Mesendoderm (in vitro differentiated cells): ENCODE measurements at regions not wholly inside any gene's neighbourhood (a gene's known extent, or its start where the extent isn't known, plus 50 kb on each side); places are given as distances from the start of the nearest gene placed in this dataset.

Experiments
- DNase-seq: peaks from one replicate; pipeline ENCODE4 v3.0.0; 2013
- H2AK5ac ChIP-seq: 2 replicates; pipeline ENCODE4 v1.6.1; 2013; ENCODE audit warnings: low read length, inconsistent platforms
- H2BK120ac ChIP-seq: 2 replicates; pipeline ENCODE4 v1.6.1; 2013; ENCODE audit warnings: low read depth, mild to moderate bottlenecking, low read length, moderate library complexity, mixed read lengths
- H2BK15ac ChIP-seq: replicated peaks from 2 replicates; pipeline ENCODE4 v1.6.1; 2013; ENCODE audit warnings: low read depth, mild to moderate bottlenecking, moderate library complexity
- H2BK5ac ChIP-seq: 2 replicates; pipeline ENCODE4 v1.6.1; 2013; ENCODE audit warnings: low read length, inconsistent platforms
- H3K18ac ChIP-seq: 2 replicates; pipeline ENCODE4 v1.6.1; 2013; ENCODE audit warnings: mild to moderate bottlenecking, low read length, mixed read lengths
- H3K23ac ChIP-seq: one replicate; pipeline ENCODE4 v1.6.1; 2013; ENCODE audit warnings: low read length
- H3K27ac ChIP-seq: 2 replicates; pipeline ENCODE4 v1.5.1; 2013; ENCODE audit warnings: low read depth, mild to moderate bottlenecking, inconsistent platforms, low read length, moderate library complexity
- H3K27me3 ChIP-seq: 2 replicates; pipeline ENCODE4 v1.6.1; 2013; ENCODE audit warnings: low read length, control low read depth, mild to moderate bottlenecking, inconsistent platforms; ENCODE audit not compliant: insufficient read depth, poor library complexity
- H3K36me3 ChIP-seq: 2 replicates; pipeline ENCODE4 v1.6.1; 2013; ENCODE audit warnings: low read length, inconsistent platforms; ENCODE audit not compliant: control insufficient read depth, insufficient read depth
- H3K4ac ChIP-seq: one replicate; pipeline ENCODE4 v1.6.1; 2013; ENCODE audit warnings: low read depth, mild to moderate bottlenecking, low read length, moderate library complexity
- H3K4me1 ChIP-seq: 2 replicates; pipeline ENCODE4 v1.6.1; 2013; ENCODE audit warnings: low read depth, low read length, inconsistent platforms; ENCODE audit not compliant: control insufficient read depth
- H3K4me2 ChIP-seq: 2 replicates; pipeline ENCODE4 v1.6.1; 2013; ENCODE audit warnings: low read length
- H3K4me3 ChIP-seq: 2 replicates; pipeline ENCODE4 v1.5.1; 2013; ENCODE audit warnings: mild to moderate bottlenecking, low read length
- H3K56ac ChIP-seq: one replicate; pipeline ENCODE4 v1.6.1; 2013; ENCODE audit warnings: low read length
- H3K79me1 ChIP-seq: 2 replicates; pipeline ENCODE4 v1.6.1; 2013; ENCODE audit warnings: low read length, inconsistent platforms
- H3K79me2 ChIP-seq: 2 replicates; pipeline ENCODE4 v1.6.1; 2013; ENCODE audit warnings: mild to moderate bottlenecking, low read length; ENCODE audit not compliant: control insufficient read depth, insufficient read depth
- H3K9ac ChIP-seq: 2 replicates; pipeline ENCODE4 v1.6.1; 2013; ENCODE audit warnings: low read length, inconsistent platforms
- H4K5ac ChIP-seq: one replicate; pipeline ENCODE4 v1.6.1; 2013; ENCODE audit warnings: low read length
- H4K8ac ChIP-seq: one replicate; pipeline ENCODE4 v1.6.1; 2013; ENCODE audit warnings: low read depth, mild to moderate bottlenecking, control low read depth, low read length, moderate library complexity
- WGBS: extraction: QIAGEN DNeasy Blood & Tissue Kit; methylation state at CpG from one replicate; pipeline ENCODE4 v1.1.7; 2013; ENCODE audit warnings: low lambda C conversion rate, missing lambda C conversion rate; ENCODE audit not compliant: insufficient coverage; ENCODE audit errors: extremely low coverage; 5-methylcytosine and 5-hydroxymethylcytosine counted together

DNA sequence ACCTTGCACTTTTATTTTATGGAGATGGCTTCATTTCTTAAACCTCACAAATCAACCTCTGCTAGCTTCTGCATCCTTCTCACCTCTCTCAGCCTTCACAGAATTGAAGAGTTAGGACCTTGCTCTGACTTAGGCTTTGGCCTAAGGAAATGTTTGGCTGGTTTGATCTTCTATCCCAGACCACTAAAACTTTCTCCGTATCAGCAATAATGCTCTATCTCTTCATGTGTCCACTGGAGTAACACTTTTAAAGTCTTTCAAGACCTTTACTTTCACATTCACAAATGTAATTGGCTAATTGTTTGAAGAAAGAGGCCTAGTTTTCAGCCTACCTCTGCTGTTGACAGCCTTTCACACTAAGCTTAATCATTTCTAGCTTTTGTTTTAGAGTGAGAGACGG lies 212.9 kb downstream of the TTLL2 start:
- no CpG with 5 or more reads among the region's 2 CpGs for WGBS
- H3K27me3 ChIP-seq = no peaks in the 10 kb centered on the region
- no peak overlapping the region for H4K8ac ChIP-seq
- H3K79me2 ChIP-seq = no peaks in the 10 kb centered on the region
- no peaks in the 10 kb centered on the region for H3K79me1 ChIP-seq
- H3K4ac ChIP-seq = no peak overlapping the region
- no peak overlapping the region for H3K27ac ChIP-seq
- H4K5ac ChIP-seq = no peak overlapping the region
- H3K56ac ChIP-seq = no peak overlapping the region
- no peaks in the 10 kb centered on the region for H3K4me1 ChIP-seq
- no peaks in the 10 kb centered on the region for H3K36me3 ChIP-seq
- no peak for DNase-seq
- no peak overlapping the region for H3K4me2 ChIP-seq
- H2BK15ac ChIP-seq = no peak overlapping the region
- no peak overlapping the region for H3K4me3 ChIP-seq
- no peak overlapping the region for H2AK5ac ChIP-seq
- H2BK120ac ChIP-seq = no peak overlapping the region
- H3K23ac ChIP-seq = no peak overlapping the region
- H3K18ac ChIP-seq = no peak overlapping the region
- H3K9ac ChIP-seq = no peak overlapping the region
- no peak overlapping the region for H2BK5ac ChIP-seq

DNA sequence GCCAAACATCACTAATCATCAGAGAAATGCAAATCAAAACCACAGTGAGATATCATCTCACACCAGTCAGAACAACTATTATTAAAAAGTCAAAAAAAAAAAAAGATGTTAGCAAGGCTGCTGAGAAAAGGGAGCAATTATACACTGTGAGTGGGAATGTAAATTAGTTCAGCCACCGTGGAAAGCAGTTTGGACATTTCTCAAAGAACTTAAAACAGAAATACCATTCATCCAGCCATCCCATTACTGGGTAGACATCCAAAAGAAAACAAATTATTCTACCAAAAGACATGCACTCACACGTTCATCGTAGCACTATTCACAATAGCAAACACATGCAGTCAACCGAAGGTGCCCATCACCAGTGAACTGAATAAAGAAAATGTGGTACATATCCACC lies 213.9 kb downstream of the TTLL2 start:
- Histone ChIP-seq H3K18ac (no peak overlapping the region), H2AK5ac (no peak overlapping the region), H3K27ac (no peak overlapping the region), H3K4me1 (no peaks in the 10 kb centered on the region), H3K36me3 (no peaks in the 10 kb centered on the region), H3K79me2 (no peaks in the 10 kb centered on the region), H3K23ac (no peak overlapping the region), H2BK120ac (no peak overlapping the region), H3K56ac (no peak overlapping the region), H2BK15ac (no peak overlapping the region), H3K9ac (no peak overlapping the region), H3K27me3 (no peaks in the 10 kb centered on the region), H3K4me3 (no peak overlapping the region), H2BK5ac (no peak overlapping the region), H4K8ac (no peak overlapping the region), H3K4me2 (no peak overlapping the region), H3K79me1 (no peaks in the 10 kb centered on the region), H4K5ac (no peak overlapping the region), H3K4ac (no peak overlapping the region)
- no CpG with 5 or more reads among the region's 4 CpGs for WGBS
- DNase-seq = no peak

DNA sequence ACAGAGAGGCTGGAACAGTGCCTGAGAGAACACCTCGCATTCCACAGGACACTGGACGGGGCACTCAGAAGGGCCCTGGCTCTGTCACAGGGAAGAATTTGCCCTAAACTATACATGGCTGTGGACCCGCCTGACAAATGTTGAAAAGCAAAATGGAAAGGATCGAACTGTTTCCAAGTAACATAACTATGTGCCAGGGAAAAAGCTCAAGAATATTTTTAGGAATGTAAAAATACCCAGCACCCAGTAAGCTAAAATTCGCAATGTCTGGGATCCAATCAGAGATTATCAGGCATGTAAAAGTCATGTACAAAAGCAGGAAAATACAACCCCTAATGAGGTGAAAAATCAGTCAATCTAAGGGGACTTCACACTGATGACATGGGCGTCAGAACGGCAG lies 215.9 kb downstream of the TTLL2 start:
- H3K79me2 ChIP-seq = no peaks in the 10 kb centered on the region

DNA sequence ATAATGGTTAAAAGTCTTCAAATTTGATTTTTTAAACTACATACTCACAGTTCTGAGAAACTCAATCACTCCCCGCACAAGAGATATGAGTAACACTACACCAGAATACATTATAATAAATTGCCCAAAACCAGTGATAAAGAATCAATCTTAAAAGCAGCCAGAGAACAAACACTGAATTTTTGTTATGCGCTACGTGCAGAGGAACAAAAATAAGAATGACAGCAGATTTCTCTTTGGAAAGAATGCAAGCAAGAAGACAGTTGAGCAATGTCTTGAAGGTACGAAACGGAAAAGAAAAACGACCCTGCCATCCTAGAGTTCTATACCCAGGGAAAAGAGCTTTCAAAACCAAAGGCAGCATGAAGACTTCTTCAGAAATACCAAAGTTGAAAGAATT lies 216.7 kb downstream of the TTLL2 start:
- Histone ChIP-seq H3K23ac (no peak overlapping the region), H4K5ac (no peak overlapping the region), H3K36me3 (no peaks in the 10 kb centered on the region), H3K4me1 (no peaks in the 10 kb centered on the region), H4K8ac (no peak overlapping the region), H3K4me2 (no peak overlapping the region), H3K56ac (no peak overlapping the region), H3K9ac (no peak overlapping the region), H3K79me1 (no peaks in the 10 kb centered on the region), H2BK5ac (no peak overlapping the region), H2AK5ac (no peak overlapping the region), H3K79me2 (no peaks in the 10 kb centered on the region), H3K4ac (no peak overlapping the region), H2BK120ac (no peak overlapping the region), H3K4me3 (no peak overlapping the region), H2BK15ac (no peak overlapping the region), H3K27me3 (no peaks in the 10 kb centered on the region), H3K27ac (no peak overlapping the region), H3K18ac (no peak overlapping the region)
- WGBS = no CpG with 5 or more reads among the region's 6 CpGs
- DNase-seq = no peak

More for the DNA sequence above, 215.9 kb downstream of the TTLL2 start:
- Histone ChIP-seq H3K79me1 (no peaks in the 10 kb centered on the region), H3K27ac (no peak overlapping the region), H3K4me2 (no peak overlapping the region), H3K56ac (no peak overlapping the region), H3K36me3 (no peaks in the 10 kb centered on the region), H3K23ac (no peak overlapping the region), H3K9ac (no peak overlapping the region), H4K5ac (no peak overlapping the region), H2BK120ac (no peak overlapping the region), H3K4me3 (no peak overlapping the region), H2AK5ac (no peak overlapping the region), H4K8ac (no peak overlapping the region), H3K27me3 (no peaks in the 10 kb centered on the region), H3K4ac (no peak overlapping the region), H3K4me1 (no peaks in the 10 kb centered on the region), H3K18ac (no peak overlapping the region), H2BK5ac (no peak overlapping the region), H2BK15ac (no peak overlapping the region)
- no peak for DNase-seq
- WGBS = no CpG with 5 or more reads among the region's 7 CpGs

DNA sequence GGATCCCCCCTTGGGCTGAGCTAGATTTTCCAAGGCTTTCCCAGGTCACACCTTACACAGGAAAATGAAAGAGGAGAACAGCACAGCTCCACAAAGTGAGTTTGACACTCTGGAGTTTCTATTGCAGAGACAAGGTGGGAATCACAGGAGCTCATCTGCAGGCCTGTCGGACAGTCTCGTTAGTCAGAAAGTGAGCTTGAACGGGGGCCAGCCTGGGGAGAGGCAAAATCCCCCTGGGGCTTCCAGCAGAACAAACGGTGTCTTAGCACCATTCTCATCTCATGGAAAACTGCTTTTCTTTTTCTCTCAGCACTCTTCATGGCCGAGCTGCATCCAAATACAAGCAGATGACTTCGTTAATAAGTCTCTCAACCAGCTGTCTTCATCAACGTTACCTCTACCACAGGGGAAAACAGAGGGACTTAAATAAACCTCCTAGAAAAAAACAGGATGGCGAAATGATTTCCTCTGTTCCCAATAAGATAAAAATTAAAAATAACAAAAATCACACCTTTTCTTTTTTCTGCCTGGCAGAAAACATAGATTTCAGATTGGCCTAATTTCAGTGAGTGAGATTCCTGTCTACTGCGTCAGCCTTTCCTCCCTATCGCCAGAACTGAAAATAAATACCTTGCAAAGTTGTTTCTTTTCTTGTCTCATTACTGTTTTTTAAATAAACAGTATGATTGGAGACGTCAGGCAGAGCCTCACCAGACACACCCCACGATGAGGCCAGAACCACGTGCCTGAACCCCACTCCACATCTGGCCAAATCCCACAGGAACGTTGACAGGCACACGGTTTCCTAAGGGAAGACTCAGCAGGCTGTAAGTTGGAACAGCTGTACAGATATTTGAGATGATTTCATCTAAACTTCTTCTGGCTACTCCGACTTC lies 219.0 kb downstream of the TTLL2 start:
- no peak overlapping the region for H3K4me2 ChIP-seq
- H2BK5ac ChIP-seq = no peak overlapping the region
- no peak overlapping the region for H3K56ac ChIP-seq
- H2AK5ac ChIP-seq = no peak overlapping the region
- no peak overlapping the region for H4K8ac ChIP-seq
- H3K4me3 ChIP-seq = no peak overlapping the region
- no peaks in the 10 kb centered on the region for H3K79me2 ChIP-seq
- H3K18ac ChIP-seq = no peak overlapping the region
- no peak overlapping the region for H2BK15ac ChIP-seq
- no peaks in the 10 kb centered on the region for H3K79me1 ChIP-seq
- no peak for DNase-seq
- no peaks in the 10 kb centered on the region for H3K27me3 ChIP-seq
- H3K27ac ChIP-seq = no peak overlapping the region
- no peaks in the 10 kb centered on the region for H3K4me1 ChIP-seq
- H3K9ac ChIP-seq = no peak overlapping the region
- H3K4ac ChIP-seq = no peak overlapping the region
- no peak overlapping the region for H2BK120ac ChIP-seq
- no peak overlapping the region for H4K5ac ChIP-seq
- H3K36me3 ChIP-seq = no peaks in the 10 kb centered on the region
- no peak overlapping the region for H3K23ac ChIP-seq
- no CpG with 5 or more reads among the region's 16 CpGs for WGBS
